NCI-H82 (cell line): ENCODE measurements at regions not wholly inside any gene's neighbourhood (a gene's known extent, or its start where the extent isn't known, plus 50 kb on each side); places are given as distances from the start of the nearest gene placed in this dataset.
A peak's percentile ranks its signal among the peaks of the same experiment; 100 is the strongest.

Source experiments
- DNase-seq: peaks from one replicate; lab custom pipeline; 2025; lab: John Stamatoyannopoulos, UW

GRCh38 chr17:79470754-79471153, 140.1 kb downstream of the RBFOX3 start:
- DNase-seq, result no peak

DNA sequence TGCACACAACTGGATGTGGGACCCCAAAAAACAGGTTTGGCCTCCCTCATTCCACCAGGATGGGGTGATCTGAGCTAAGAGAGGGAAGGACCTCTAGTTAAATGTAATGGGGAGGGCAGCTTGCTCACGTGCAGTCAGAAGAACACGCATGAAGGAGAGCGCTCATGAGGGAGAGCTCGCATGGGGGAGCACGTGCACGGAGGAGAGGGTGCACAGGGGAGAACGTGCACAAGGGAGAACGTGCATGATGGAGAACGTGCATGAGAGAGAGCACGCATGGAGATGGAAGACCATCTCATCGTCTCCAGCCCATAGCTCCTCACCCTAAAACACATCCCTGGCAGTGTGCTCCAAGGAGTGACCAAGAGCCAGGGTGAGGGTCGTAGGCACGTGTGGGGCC, 141.2 kb downstream of the RBFOX3 start:
- no peak for DNase-seq

- DNase-seq, result no peak
These were observed 142.5 kb downstream of the RBFOX3 start for GRCh38 chr17:79468183-79468944.

GRCh38 chr17:79466562-79467350, 144.1 kb downstream of the RBFOX3 start:
- DNase-seq, result no peak

GRCh38 chr17:79465681-79466025, 145.2 kb downstream of the RBFOX3 start:
- DNase-seq, result peak; percentile 53

GRCh38 chr17:79465011-79465680, 145.7 kb downstream of the RBFOX3 start:
- peak; percentile 71 for DNase-seq

GRCh38 chr17:79464318-79465010, 146.4 kb downstream of the RBFOX3 start:
- DNase-seq, result no peak

- no peak for DNase-seq
These were observed 147.2 kb downstream of the RBFOX3 start for GRCh38 chr17:79463421-79464317.

GRCh38 chr17:79461041-79461440, 149.8 kb downstream of the RBFOX3 start:
- DNase-seq, result no peak

GRCh38 chr17:79459846-79460245, 151.0 kb downstream of the RBFOX3 start:
- no peak for DNase-seq

DNA sequence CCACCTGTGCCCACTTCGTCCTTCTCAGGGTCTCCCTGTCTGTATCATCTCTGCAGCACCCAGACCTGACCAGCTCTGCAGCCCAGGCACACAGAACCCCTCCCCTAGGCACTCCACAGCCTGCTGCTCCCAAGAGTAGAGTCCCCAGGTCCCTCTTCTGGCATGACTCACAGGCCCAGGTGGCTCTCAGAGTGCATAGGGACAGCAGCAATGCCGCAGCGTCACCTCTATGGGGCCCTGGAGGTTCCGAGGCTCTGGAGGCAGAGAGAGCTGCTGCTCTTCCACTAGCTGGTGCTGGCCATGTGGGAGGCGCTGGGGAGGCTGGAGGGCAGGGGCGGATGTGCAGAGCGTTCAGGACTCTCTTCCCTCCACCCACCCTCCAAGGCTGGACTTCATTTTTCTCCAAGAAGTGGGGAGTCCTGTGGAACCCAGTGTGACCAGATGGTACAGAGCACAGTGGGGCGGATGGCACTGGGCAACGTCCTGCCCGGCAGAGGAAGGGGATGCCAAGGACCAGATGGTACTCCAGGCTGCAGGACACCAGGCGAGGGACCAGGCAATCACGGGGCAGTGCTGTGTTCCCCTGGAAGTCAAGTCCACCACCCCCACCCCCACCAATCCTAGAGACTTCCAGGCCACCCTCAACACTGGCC, 151.7 kb downstream of the RBFOX3 start:
- no peak for DNase-seq

GRCh38 chr17:79458356-79458755, 152.5 kb downstream of the RBFOX3 start:
- DNase-seq, result no peak

- DNase-seq, result no peak
These were observed 153.0 kb downstream of the RBFOX3 start for GRCh38 chr17:79457889-79458288.

DNA sequence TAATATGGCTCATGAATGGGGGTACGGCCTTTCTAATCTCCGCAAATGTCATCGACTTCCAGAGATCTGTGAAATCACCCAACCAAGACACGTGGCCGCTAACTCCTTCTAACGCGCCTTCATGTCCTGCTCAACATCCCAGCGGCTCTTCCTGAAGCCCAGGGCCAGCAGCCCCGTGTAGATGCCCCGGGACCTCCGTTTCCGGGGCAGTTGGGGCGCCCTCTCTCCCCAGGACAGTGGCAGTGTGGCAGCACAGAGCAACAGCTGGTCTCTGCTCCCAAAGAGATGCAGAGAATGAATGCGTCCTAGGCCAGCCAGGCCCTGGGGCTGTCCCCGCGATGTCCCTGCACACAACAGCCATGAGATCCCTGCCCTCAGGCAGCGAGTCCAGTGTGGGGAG, 153.5 kb downstream of the RBFOX3 start:
- DNase-seq, result no peak

DNA sequence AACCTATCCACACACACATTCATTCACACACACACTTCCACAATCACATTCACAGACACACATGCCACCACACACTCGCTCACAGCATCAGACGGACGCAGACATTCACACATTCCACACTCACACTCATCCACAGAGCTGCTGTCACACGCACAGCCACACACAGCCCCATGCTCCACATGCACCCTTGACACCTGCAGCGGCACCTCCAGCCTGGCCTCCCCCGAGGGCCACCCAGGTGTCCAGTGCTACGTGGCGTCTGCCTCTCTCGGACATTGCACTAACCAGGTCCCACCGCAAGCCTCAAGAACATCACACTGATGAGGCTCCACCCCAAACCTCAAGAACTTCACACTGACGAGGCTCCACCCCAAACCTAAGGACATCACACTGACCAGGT, 155.2 kb downstream of the RBFOX3 start:
- no peak for DNase-seq

DNA sequence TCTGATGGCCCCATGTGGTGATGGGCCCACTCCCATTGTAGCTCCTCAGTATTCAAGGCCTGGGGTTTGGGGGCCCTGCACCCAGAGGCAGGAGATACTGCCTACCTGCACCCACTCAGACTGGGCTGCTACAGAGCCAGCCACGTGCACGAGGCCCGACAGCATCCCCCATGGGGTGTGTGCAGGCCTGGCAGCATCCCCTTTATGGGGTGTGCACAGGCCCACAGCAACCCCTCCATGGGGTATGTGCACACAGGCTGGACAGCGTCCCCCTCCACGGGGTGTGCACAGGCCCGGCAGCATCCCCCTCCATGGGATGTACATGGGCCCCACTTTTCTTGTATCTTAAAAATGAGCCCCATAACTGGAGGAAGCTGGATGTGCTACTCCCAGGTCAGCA, 156.0 kb downstream of the RBFOX3 start:
- DNase-seq, result no peak

DNA sequence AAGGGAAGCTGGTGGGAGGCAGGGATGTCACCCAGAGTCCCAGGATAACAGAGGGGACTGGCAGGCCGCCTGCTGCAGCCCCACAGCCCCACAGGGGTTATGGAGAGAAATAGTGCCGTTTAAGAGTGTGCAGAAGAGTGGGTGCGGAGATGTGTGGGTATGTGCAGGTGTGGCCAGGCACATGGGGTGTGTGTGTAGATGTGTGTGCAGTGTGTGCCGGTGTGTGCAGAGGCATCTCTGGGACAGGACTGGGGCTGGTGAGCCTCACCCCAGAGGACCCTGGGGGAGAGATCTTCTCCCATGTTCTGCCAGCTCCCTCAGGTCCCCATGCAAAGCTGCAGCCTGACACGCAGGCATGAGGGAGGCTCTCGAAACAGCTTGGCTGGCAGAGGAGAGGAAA, 157.4 kb downstream of the RBFOX3 start:
- DNase-seq, result no peak

DNA sequence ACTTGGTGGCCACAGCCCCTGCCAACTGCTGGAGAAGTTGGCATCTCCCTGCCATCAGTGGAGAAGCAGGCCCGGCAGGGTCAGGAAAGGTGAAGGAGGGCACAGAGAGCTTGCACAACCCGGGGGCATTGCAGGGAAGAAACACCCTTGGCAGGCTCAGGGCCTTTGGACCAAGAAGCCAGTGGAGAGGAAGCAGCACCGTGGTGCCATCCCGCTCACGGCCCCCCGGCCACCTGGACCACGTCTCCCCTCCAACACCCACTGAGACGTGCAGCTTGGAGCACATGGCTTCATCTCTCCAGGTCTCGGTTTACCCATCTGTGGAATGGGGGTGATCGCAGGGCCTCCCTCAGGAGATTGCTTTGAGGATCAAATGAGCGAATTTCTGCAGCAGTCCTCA, 158.1 kb downstream of the RBFOX3 start:
- DNase-seq, result no peak

GRCh38 chr17:79451167-79451566, 159.7 kb downstream of the RBFOX3 start:
- no peak for DNase-seq

GRCh38 chr17:79446399-79447009, 164.3 kb downstream of the RBFOX3 start:
- DNase-seq, result no peak
